Stimulated activated CD8-positive, alpha-beta memory T cell treated with anti-CD3 and anti-CD28 coated beads, Interleukin-12 subunit alpha, Interleukin-12 subunit beta, amount 100 ng/mL, for 24 hours (primary cell): ENCODE measurements at regions not wholly inside any gene's neighbourhood (a gene's known extent, or its start where the extent isn't known, plus 50 kb on each side); places are given as distances from the start of the nearest gene placed in this dataset.

Experiments used
- DNase-seq: peaks from one replicate; pipeline ENCODE4 v3.0.0-alpha.2; 2020; ENCODE audit errors: extremely low read depth

GRCh38 chr12:20189767-20190166 lies 178.6 kb upstream of the PDE3A start:
- no peak for DNase-seq

GRCh38 chr12:20194171-20194570 lies 174.2 kb upstream of the PDE3A start:
- DNase-seq, result no peak

GRCh38 chr12:20196767-20197166 lies 171.6 kb upstream of the PDE3A start:
- no peak for DNase-seq

GRCh38 chr12:20197411-20197810 lies 170.9 kb upstream of the PDE3A start:
- DNase-seq, result no peak

- DNase-seq, result no peak
Measured at GRCh38 chr12:20199780-20200179, 168.6 kb upstream of the PDE3A start.

GRCh38 chr12:20201733-20202132 lies 166.6 kb upstream of the PDE3A start:
- no peak for DNase-seq

- DNase-seq, result no peak
Measured at GRCh38 chr12:20205854-20206253, 162.5 kb upstream of the PDE3A start.

- DNase-seq, result no peak
Measured at GRCh38 chr12:20206410-20206809, 161.9 kb upstream of the PDE3A start.

- no peak for DNase-seq
Measured at GRCh38 chr12:20210621-20211215, 157.6 kb upstream of the PDE3A start.

- no peak for DNase-seq
Measured at GRCh38 chr12:20211541-20211940, 156.8 kb upstream of the PDE3A start.

GRCh38 chr12:20211981-20212421 lies 156.3 kb upstream of the PDE3A start:
- DNase-seq, result no peak

- no peak for DNase-seq
Measured at GRCh38 chr12:20212658-20213555, 155.4 kb upstream of the PDE3A start.

- DNase-seq, result no peak
Measured at GRCh38 chr12:20213723-20214625, 154.4 kb upstream of the PDE3A start.

GRCh38 chr12:20220339-20220738 lies 148.0 kb upstream of the PDE3A start:
- DNase-seq, result no peak

- no peak for DNase-seq
Measured at GRCh38 chr12:20232931-20233675, 135.2 kb upstream of the PDE3A start.

- DNase-seq, result no peak
Measured at GRCh38 chr12:20234474-20234873, 133.9 kb upstream of the PDE3A start.

- DNase-seq, result no peak
Measured at GRCh38 chr12:20237091-20237490, 131.2 kb upstream of the PDE3A start.

- DNase-seq, result no peak
Measured at GRCh38 chr12:20245491-20245890, 122.8 kb upstream of the PDE3A start.

- DNase-seq, result no peak
Measured at GRCh38 chr12:20248646-20249045, 119.7 kb upstream of the PDE3A start.

GRCh38 chr12:20250761-20251160 lies 117.6 kb upstream of the PDE3A start:
- DNase-seq, result no peak

- DNase-seq, result no peak
Measured at GRCh38 chr12:20257311-20257710, 111.0 kb upstream of the PDE3A start.

- no peak for DNase-seq
Measured at GRCh38 chr12:20259786-20260185, 108.6 kb upstream of the PDE3A start.
